ENCODE measurements at regions not wholly inside any gene's neighbourhood (a gene's known extent, or its start where the extent isn't known, plus 50 kb on each side); places are given as distances from the start of the nearest gene placed in this dataset.

DNA sequence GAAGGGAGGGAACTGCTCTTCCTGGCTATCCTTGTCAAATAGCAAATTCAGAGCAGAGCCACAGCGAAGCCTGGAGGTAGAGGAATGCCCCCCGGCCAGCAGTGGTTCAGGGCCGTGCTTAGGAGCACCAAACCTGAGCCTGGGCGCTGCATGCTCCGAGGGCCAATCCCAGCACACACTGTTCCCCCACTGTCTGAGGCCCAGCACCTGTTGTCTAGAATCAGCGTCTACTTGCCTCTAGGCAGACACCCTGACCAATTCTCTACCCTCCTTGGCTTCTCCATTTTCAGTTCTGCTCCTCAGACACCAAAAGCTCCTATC lies 177.6 kb upstream of the PKDCC start:
- Histone ChIP-seq H3K4me3 (ENCODE audit: low read depth, low read length) (no peak overlapping the region), H3K36me3 (ENCODE audit: control insufficient read depth, insufficient read depth, low read length) (no peaks in the 10 kb centered on the region), H3K27me3 (replicated peaks; ENCODE audit: control insufficient read depth, insufficient read depth, low read length) (no peaks in the 10 kb centered on the region), H3K9me3 (no peaks in the 10 kb centered on the region), H3K4me1 (peaks cover 66% of the 10 kb centered on the region)
- H3K27me3 Mint-ChIP-seq (ENCODE audit: insufficient read depth, unreplicated experiment), result no peaks in the 10 kb centered on the region
- ChIA-PET CTCF (interaction anchor here (0.6 to 4.6 kb wide), 25 partner anchors 9 to 221 kb away, joined by 3 to 72 read pairs (median 6); partner anchors contain the start of gene PKDCC), POLR2A (interaction anchor here (0.6 to 1.3 kb wide), 2 partner anchors 177 to 178 kb away, joined by 4 to 11 read pairs; partner anchors contain the start of gene PKDCC)
- intact Hi-C loops (cut with micrococcal nuclease; ENCODE audit: unreplicated experiment), result no loop called here
- H3K4me1 Mint-ChIP-seq (ENCODE audit: low read depth, unreplicated experiment), result peaks cover 66% of the 10 kb centered on the region
- H3K4me3 Mint-ChIP-seq (ENCODE audit: unreplicated experiment), result no peak overlapping the region
- TF ChIP-seq, protein P1, sequence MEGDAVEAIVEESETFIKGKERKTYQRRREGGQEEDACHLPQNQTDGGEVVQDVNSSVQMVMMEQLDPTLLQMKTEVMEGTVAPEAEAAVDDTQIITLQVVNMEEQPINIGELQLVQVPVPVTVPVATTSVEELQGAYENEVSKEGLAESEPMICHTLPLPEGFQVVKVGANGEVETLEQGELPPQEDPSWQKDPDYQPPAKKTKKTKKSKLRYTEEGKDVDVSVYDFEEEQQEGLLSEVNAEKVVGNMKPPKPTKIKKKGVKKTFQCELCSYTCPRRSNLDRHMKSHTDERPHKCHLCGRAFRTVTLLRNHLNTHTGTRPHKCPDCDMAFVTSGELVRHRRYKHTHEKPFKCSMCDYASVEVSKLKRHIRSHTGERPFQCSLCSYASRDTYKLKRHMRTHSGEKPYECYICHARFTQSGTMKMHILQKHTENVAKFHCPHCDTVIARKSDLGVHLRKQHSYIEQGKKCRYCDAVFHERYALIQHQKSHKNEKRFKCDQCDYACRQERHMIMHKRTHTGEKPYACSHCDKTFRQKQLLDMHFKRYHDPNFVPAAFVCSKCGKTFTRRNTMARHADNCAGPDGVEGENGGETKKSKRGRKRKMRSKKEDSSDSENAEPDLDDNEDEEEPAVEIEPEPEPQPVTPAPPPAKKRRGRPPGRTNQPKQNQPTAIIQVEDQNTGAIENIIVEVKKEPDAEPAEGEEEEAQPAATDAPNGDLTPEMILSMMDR (IDR thresholded peaks at IDR 0.05; ENCODE audit: insufficient read depth in 1 of 2, low read depth in 1 of 2, low read length in 1 of 2, severe bottlenecking in 1 of 2, unreplicated experiment in 1 of 2), result no peak
- DNase-seq, result no peak
- peaks cover 6% of the 10 kb centered on the region for H3K36me3 Mint-ChIP-seq (ENCODE audit: insufficient read depth, unreplicated experiment)
- no TSS peak for BruUV-seq (replicated peaks)
- H3K27ac Mint-ChIP-seq (ENCODE audit: unreplicated experiment), result peak overlapping the region; percentile 68
- no peaks in the 10 kb centered on the region for H3K9me3 Mint-ChIP-seq (ENCODE audit: unreplicated experiment)

DNA sequence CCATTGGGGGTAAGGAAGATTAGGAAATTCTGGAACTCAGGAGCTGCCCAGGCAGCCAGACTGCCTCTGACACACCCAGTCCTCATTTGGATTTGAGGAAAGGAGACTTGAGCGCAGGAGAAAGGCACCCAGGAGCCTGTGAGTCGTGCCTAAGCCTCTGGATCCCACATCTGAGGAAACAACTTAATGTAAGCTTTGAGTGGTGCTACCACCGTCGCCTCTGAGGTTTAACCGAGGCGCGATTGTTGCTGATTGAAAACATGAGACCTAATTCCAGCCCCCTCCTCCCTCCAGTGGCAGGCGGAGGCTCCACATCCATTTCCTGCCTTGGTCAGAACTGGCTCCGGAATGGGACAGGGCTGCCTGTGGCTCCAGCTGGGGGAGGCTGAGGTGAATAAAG lies 176.7 kb upstream of the PKDCC start:
- CTCF ChIA-PET, result interaction anchor here (0.6 to 4.6 kb wide), 9 partner anchors 15 to 370 kb away, joined by 3 to 72 read pairs (median 4); no protein-coding TSS in a partner anchor
- no TSS peak for BruUV-seq (replicated peaks)
- no peaks in the 10 kb centered on the region for H3K36me3 ChIP-seq (ENCODE audit: control insufficient read depth, insufficient read depth, low read length)
- H3K27me3 Mint-ChIP-seq (ENCODE audit: insufficient read depth, unreplicated experiment), result no peaks in the 10 kb centered on the region
- intact Hi-C loops (cut with micrococcal nuclease; ENCODE audit: unreplicated experiment), result no loop called here
- no peak overlapping the region for H3K4me3 ChIP-seq (ENCODE audit: low read depth, low read length)
- H3K9me3 ChIP-seq, result no peaks in the 10 kb centered on the region
- H3K4me1 Mint-ChIP-seq (ENCODE audit: low read depth, unreplicated experiment), result peaks cover 57% of the 10 kb centered on the region
- DNase-seq, result no peak
- peak overlapping the region; percentile 68 for H3K27ac Mint-ChIP-seq (ENCODE audit: unreplicated experiment)
- no peaks in the 10 kb centered on the region for H3K36me3 Mint-ChIP-seq (ENCODE audit: insufficient read depth, unreplicated experiment)
- no peaks in the 10 kb centered on the region for H3K27me3 ChIP-seq (replicated peaks; ENCODE audit: control insufficient read depth, insufficient read depth, low read length)
- TF ChIP-seq, protein P1 (IDR thresholded peaks at IDR 0.05; ENCODE audit: insufficient read depth in 1 of 2, low read depth in 1 of 2, low read length in 1 of 2, severe bottlenecking in 1 of 2, unreplicated experiment in 1 of 2), result peak; percentile 16 to 20
- H3K4me1 ChIP-seq, result peaks cover 57% of the 10 kb centered on the region
- POLR2A ChIA-PET, result no interaction called here
- H3K9me3 Mint-ChIP-seq (ENCODE audit: unreplicated experiment), result no peaks in the 10 kb centered on the region
- H3K4me3 Mint-ChIP-seq (ENCODE audit: unreplicated experiment), result no peak overlapping the region

DNA sequence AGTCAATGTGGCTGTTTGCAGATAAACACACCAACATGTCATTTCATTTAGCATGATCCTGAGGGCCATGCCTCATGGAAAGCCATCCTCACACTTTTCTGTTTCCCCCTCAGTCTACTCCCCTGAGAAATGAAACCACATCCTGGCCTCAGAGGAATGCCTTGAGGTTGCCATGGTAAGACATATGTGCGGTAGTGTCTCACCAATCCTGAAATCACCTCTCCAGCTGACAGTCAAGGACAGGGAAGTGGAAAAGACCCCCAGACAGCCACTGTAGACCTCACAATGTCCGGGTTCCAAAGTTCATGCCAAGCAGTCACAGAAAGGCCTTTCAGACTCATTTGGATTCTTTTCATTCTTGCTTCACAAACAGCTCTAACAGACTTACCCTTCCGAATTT lies 175.2 kb upstream of the PKDCC start:
- CTCF ChIA-PET, result interaction anchor here (1.5 to 1.7 kb wide), 2 partner anchors 184 to 214 kb away, joined by 4 read pairs; no protein-coding TSS in a partner anchor
- Mint-ChIP-seq H3K36me3 (ENCODE audit: insufficient read depth, unreplicated experiment) (no peaks in the 10 kb centered on the region), H3K27ac (ENCODE audit: unreplicated experiment) (no peak overlapping the region), H3K4me3 (ENCODE audit: unreplicated experiment) (no peak overlapping the region), H3K9me3 (ENCODE audit: unreplicated experiment) (no peaks in the 10 kb centered on the region), H3K27me3 (ENCODE audit: insufficient read depth, unreplicated experiment) (no peaks in the 10 kb centered on the region), H3K4me1 (ENCODE audit: low read depth, unreplicated experiment) (peaks cover 42% of the 10 kb centered on the region)
- TF ChIP-seq, protein P1 (IDR thresholded peaks at IDR 0.05; ENCODE audit: insufficient read depth in 1 of 2, low read depth in 1 of 2, low read length in 1 of 2, severe bottlenecking in 1 of 2, unreplicated experiment in 1 of 2), result no peak
- Histone ChIP-seq H3K27me3 (replicated peaks; ENCODE audit: control insufficient read depth, insufficient read depth, low read length) (no peaks in the 10 kb centered on the region), H3K9me3 (no peaks in the 10 kb centered on the region), H3K36me3 (ENCODE audit: control insufficient read depth, insufficient read depth, low read length) (no peaks in the 10 kb centered on the region), H3K4me1 (peaks cover 41% of the 10 kb centered on the region), H3K4me3 (ENCODE audit: low read depth, low read length) (no peak overlapping the region)
- BruUV-seq (replicated peaks), result no TSS peak
- DNase-seq, result no peak
- intact Hi-C loops (cut with micrococcal nuclease; ENCODE audit: unreplicated experiment), result no loop called here
- POLR2A ChIA-PET, result interaction anchor here (0.8 kb wide), 1 partner anchor 219 kb away, joined by 3 read pairs; no protein-coding TSS in a partner anchor
